SK-N-SH (cell line): ENCODE measurements at regions not wholly inside any gene's neighbourhood (a gene's known extent, or its start where the extent isn't known, plus 50 kb on each side); places are given as distances from the start of the nearest gene placed in this dataset.

Source experiments
- CHD2 ChIP-seq: fragments of 150-350 bp; IDR thresholded peaks from 2 replicates; pipeline ENCODE4 v1.6.1; 2018; ENCODE audit warnings: low read length; ENCODE audit not compliant: partially characterized antibody
- EP300 ChIP-seq, 2 experiments: IDR thresholded peaks; 2 replicates each; pipeline versions ENCODE4 v1.4.0 to v1.6.1; 2012; ENCODE audit warnings: borderline replicate concordance in 1 of 2, low read depth in 1 of 2, low read length in 1 of 2
- FOXJ3 ChIP-seq: sonication (generic); formaldehyde crosslinking; IDR thresholded peaks from 2 replicates; pipeline ENCODE4 v1.5.1; 2020; ENCODE audit warnings: mild to moderate bottlenecking, missing genetic modification reagents
- JUND ChIP-seq: IDR thresholded peaks from 2 replicates; pipeline ENCODE4 v1.4.0; 2012
- MXI1 ChIP-seq: IDR thresholded peaks from 2 replicates; pipeline ENCODE4 v1.6.1; 2012; ENCODE audit warnings: mild to moderate bottlenecking, low read depth, low read length, improper control_type of control experiment
- POLR2AphosphoS5 ChIP-seq: IDR thresholded peaks from 2 replicates; pipeline ENCODE4 v1.6.1; 2012; ENCODE audit warnings: low read depth, low read length
- RAD21 ChIP-seq: IDR thresholded peaks from 2 replicates; pipeline ENCODE4 v1.6.1; 2012; ENCODE audit warnings: mild to moderate bottlenecking, low read length
- RCOR1 ChIP-seq: fragments of 150-350 bp; IDR thresholded peaks from 2 replicates; pipeline ENCODE4 v1.6.1; 2017; ENCODE audit warnings: antibody characterized with exemption, low read length
- SIN3A ChIP-seq: IDR thresholded peaks from 2 replicates; pipeline ENCODE4 v1.6.1; 2012; ENCODE audit warnings: low read depth, mild to moderate bottlenecking, low read length, moderate library complexity, borderline replicate concordance
- TEAD4 ChIP-seq: IDR thresholded peaks from 2 replicates; pipeline ENCODE4 v1.4.0; 2012; ENCODE audit warnings: mild to moderate bottlenecking, borderline replicate concordance; ENCODE audit not compliant: insufficient read depth
- YY1 ChIP-seq: IDR thresholded peaks from 2 replicates; pipeline ENCODE4 v1.4.0; 2012; ENCODE audit warnings: low read depth, mild to moderate bottlenecking
- TF ChIP-seq, protein P1 (sequence below): fragments of 200-600 bp; sonication (generic); IDR thresholded peaks from 2 replicates; pipeline ENCODE4 v1.6.1; 2017; ENCODE audit warnings: antibody characterized with exemption, mild to moderate bottlenecking, moderate library complexity
- TF ChIP-seq, protein P2 (sequence below): IDR thresholded peaks from 2 replicates; pipeline ENCODE4 v1.6.1; 2012; ENCODE audit warnings: mild to moderate bottlenecking, low read depth, low read length, moderate library complexity
- TF ChIP-seq, protein P3 (sequence below): fragments of 150-350 bp; IDR thresholded peaks from 2 replicates; pipeline ENCODE4 v1.6.1; 2017; ENCODE audit warnings: antibody characterized with exemption, low read length, low read depth, borderline replicate concordance

DNA sequence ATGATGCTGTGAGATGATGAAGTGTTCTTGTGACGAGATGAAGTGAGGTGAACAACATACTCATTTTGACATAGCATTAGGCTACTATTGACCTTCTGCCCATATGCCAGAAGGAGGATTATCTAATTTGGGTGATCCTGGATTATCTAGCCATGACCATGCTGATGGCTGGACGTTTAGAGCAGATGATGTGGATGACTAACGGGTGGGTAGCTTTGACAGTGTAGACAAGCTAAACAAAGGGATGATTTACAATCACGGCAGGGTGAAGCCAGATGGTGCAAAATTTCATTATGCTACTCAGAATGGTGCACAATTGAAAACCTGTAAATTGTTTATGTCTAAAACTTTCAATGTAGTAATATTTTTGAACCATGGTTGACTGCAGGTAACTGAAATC lies 2403.4 kb upstream of the ACO1 start:
- TF ChIP-seq TEAD4 (no peak), MXI1 (no peak), EP300 (IDR thresholded peaks at IDR 0.05; ENCODE audit: borderline replicate concordance in 1 of 2, low read depth in 1 of 2, low read length in 1 of 2) (no peak), POLR2AphosphoS5 (no peak), CHD2 (no peak), FOXJ3 (no peak), SIN3A (no peak), RCOR1 (no peak), YY1 (no peak), JUND (no peak), RAD21 (no peak)
- TF ChIP-seq, protein P1, sequence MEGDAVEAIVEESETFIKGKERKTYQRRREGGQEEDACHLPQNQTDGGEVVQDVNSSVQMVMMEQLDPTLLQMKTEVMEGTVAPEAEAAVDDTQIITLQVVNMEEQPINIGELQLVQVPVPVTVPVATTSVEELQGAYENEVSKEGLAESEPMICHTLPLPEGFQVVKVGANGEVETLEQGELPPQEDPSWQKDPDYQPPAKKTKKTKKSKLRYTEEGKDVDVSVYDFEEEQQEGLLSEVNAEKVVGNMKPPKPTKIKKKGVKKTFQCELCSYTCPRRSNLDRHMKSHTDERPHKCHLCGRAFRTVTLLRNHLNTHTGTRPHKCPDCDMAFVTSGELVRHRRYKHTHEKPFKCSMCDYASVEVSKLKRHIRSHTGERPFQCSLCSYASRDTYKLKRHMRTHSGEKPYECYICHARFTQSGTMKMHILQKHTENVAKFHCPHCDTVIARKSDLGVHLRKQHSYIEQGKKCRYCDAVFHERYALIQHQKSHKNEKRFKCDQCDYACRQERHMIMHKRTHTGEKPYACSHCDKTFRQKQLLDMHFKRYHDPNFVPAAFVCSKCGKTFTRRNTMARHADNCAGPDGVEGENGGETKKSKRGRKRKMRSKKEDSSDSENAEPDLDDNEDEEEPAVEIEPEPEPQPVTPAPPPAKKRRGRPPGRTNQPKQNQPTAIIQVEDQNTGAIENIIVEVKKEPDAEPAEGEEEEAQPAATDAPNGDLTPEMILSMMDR = no peak
- TF ChIP-seq, protein P2, sequence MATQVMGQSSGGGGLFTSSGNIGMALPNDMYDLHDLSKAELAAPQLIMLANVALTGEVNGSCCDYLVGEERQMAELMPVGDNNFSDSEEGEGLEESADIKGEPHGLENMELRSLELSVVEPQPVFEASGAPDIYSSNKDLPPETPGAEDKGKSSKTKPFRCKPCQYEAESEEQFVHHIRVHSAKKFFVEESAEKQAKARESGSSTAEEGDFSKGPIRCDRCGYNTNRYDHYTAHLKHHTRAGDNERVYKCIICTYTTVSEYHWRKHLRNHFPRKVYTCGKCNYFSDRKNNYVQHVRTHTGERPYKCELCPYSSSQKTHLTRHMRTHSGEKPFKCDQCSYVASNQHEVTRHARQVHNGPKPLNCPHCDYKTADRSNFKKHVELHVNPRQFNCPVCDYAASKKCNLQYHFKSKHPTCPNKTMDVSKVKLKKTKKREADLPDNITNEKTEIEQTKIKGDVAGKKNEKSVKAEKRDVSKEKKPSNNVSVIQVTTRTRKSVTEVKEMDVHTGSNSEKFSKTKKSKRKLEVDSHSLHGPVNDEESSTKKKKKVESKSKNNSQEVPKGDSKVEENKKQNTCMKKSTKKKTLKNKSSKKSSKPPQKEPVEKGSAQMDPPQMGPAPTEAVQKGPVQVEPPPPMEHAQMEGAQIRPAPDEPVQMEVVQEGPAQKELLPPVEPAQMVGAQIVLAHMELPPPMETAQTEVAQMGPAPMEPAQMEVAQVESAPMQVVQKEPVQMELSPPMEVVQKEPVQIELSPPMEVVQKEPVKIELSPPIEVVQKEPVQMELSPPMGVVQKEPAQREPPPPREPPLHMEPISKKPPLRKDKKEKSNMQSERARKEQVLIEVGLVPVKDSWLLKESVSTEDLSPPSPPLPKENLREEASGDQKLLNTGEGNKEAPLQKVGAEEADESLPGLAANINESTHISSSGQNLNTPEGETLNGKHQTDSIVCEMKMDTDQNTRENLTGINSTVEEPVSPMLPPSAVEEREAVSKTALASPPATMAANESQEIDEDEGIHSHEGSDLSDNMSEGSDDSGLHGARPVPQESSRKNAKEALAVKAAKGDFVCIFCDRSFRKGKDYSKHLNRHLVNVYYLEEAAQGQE = no peak
- TF ChIP-seq, protein P3, sequence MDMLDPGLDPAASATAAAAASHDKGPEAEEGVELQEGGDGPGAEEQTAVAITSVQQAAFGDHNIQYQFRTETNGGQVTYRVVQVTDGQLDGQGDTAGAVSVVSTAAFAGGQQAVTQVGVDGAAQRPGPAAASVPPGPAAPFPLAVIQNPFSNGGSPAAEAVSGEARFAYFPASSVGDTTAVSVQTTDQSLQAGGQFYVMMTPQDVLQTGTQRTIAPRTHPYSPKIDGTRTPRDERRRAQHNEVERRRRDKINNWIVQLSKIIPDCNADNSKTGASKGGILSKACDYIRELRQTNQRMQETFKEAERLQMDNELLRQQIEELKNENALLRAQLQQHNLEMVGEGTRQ = no peak
